GM12878 (cell line): ENCODE measurements at regions not wholly inside any gene's neighbourhood (a gene's known extent, or its start where the extent isn't known, plus 50 kb on each side); places are given as distances from the start of the nearest gene placed in this dataset.

Source experiments
- ATAC-seq: fragments of 200-7000 bp; cut with Tn5 transposase; 3 replicates; pipeline ENCODE4 v1.9.1; 2020; ENCODE audit warnings: mild to moderate bottlenecking, moderate library complexity
- BruUV-seq: library from RNA; stranded (reverse); fragments of 400-500 nt; replicated peaks from 2 replicates; lab custom pipeline; 2021; lab: Mats Ljungman, UMichigan
- CTCF ChIA-PET: fragments of 300-600 bp; sonication (Branson Sonifier 250); formaldehyde crosslinking; extraction: SDS; loops from one replicate; lab custom pipeline; 2021; ENCODE audit warnings: inconsistent platforms; lab: Yijun Ruan, JAX
- POLR2A ChIA-PET: fragments of 350-600 bp; formaldehyde crosslinking; extraction: SDS; loops from one replicate; lab custom pipeline; 2021; ENCODE audit warnings: inconsistent platforms; lab: Charles Lee
- RAD21 ChIA-PET: fragments of 300-600 bp; sonication (Branson Sonifier 250); formaldehyde crosslinking; loops from one replicate; lab custom pipeline; 2023; ENCODE audit warnings: antibody characterized with exemption; ENCODE audit not compliant: unreplicated experiment; lab: Charles Lee
- SMC1A ChIA-PET: fragments of 300-600 bp; sonication (Branson Sonifier 250); formaldehyde crosslinking; loops from one replicate; lab custom pipeline; 2023; ENCODE audit not compliant: unreplicated experiment, uncharacterized antibody; lab: Charles Lee
- DNase-seq: peaks from one replicate; pipeline ENCODE4 v3.0.0-alpha.2; 2011; ENCODE audit warnings: low read depth, low spot score
- FAIRE-seq: peaks from 3 replicates; lab custom pipeline; 2011; peaks lifted over from hg19 to GRCh38; lab: Jason Lieb, UNC
- H2AFZ ChIP-seq: 2 replicates; pipeline ENCODE4 v1.6.0; 2011; ENCODE audit warnings: low read depth, low read length, control low read depth; ENCODE audit not compliant: control insufficient read depth
- H3K27ac ChIP-seq: 2 replicates; pipeline ENCODE4 v1.5.1; 2011; ENCODE audit warnings: control low read depth; ENCODE audit not compliant: control insufficient read depth, insufficient read depth
- H3K27me3 ChIP-seq, 2 experiments: replicated peaks in 1 of 2; 2 replicates each; pipeline versions ENCODE4 v1.6.0 to v1.6.1; 2011; ENCODE audit warnings: low read length in 1 of 2; ENCODE audit not compliant: control insufficient read depth in 2 of 2, insufficient read depth in 2 of 2
- H3K36me3 ChIP-seq, 2 experiments: 2 replicates each; pipeline ENCODE4 v1.5.1; 2011; ENCODE audit warnings: low read length in 1 of 2; ENCODE audit not compliant: control insufficient read depth in 2 of 2, insufficient read depth in 2 of 2
- H3K4me1 ChIP-seq: 2 replicates; pipeline ENCODE4 v1.6.1; 2011; ENCODE audit warnings: mild to moderate bottlenecking, low read length, moderate library complexity, mixed read lengths; ENCODE audit not compliant: control insufficient read depth, insufficient read depth
- H3K4me2 ChIP-seq: 2 replicates; pipeline ENCODE4 v1.6.0; 2011; ENCODE audit warnings: control low read depth; ENCODE audit not compliant: control insufficient read depth, insufficient read depth
- H3K4me3 ChIP-seq: fragments of 200-600 bp; sonication (generic); 2 replicates; pipeline ENCODE4 v1.5.1; 2016
- H3K79me2 ChIP-seq: 2 replicates; pipeline ENCODE4 v1.6.0; 2011; ENCODE audit warnings: low read length; ENCODE audit not compliant: control insufficient read depth, insufficient read depth
- H3K9ac ChIP-seq: 2 replicates; pipeline ENCODE4 v1.8.0; 2011; ENCODE audit warnings: low read length, control low read depth, mixed read lengths; ENCODE audit not compliant: control insufficient read depth, insufficient read depth
- H3K9me3 ChIP-seq: replicated peaks from 3 replicates; pipeline ENCODE4 v1.5.1; 2011; ENCODE audit warnings: mild to moderate bottlenecking, low read length; ENCODE audit not compliant: control insufficient read depth, insufficient read depth
- H4K20me1 ChIP-seq: 2 replicates; pipeline ENCODE4 v1.6.0; 2011; ENCODE audit not compliant: control insufficient read depth, insufficient read depth
- E4F1 ChIP-seq: fragments of 450-650 bp; IDR thresholded peaks from 2 replicates; pipeline ENCODE4 v1.6.1; 2018; ENCODE audit warnings: borderline replicate concordance, mild to moderate bottlenecking; ENCODE audit not compliant: partially characterized antibody
- FOXK2 ChIP-seq: fragments of 450-650 bp; IDR thresholded peaks from 2 replicates; pipeline ENCODE4 v1.6.1; 2017; ENCODE audit warnings: mild to moderate bottlenecking, moderate library complexity
- IKZF2 ChIP-seq, 2 experiments: fragments of 450-650 bp; IDR thresholded peaks; 2 replicates each; pipeline ENCODE4 v1.6.1; 2017; ENCODE audit warnings: mild to moderate bottlenecking in 2 of 2, moderate library complexity in 2 of 2
- LARP7 ChIP-seq: fragments of 450-650 bp; IDR thresholded peaks from 2 replicates; pipeline ENCODE4 v1.6.1; 2017; ENCODE audit warnings: mild to moderate bottlenecking
- SP1 ChIP-seq: IDR thresholded peaks from one replicate; pipeline ENCODE4 v1.6.1; 2011; ENCODE audit warnings: low read depth, low read length
- STAT1 ChIP-seq: fragments of 450-650 bp; conservative IDR thresholded peaks from 2 replicates; pipeline ENCODE4 v1.6.1; 2014; ENCODE audit warnings: antibody characterized with exemption, mild to moderate bottlenecking
- TCF12 ChIP-seq: IDR thresholded peaks from 2 replicates; pipeline ENCODE4 v1.6.1; 2011; ENCODE audit warnings: low read depth, mild to moderate bottlenecking, low read length
- USF1 ChIP-seq: IDR thresholded peaks from 2 replicates; pipeline ENCODE4 v1.6.1; 2011; ENCODE audit warnings: borderline replicate concordance, low read depth, mild to moderate bottlenecking, moderate library complexity, mixed read lengths, low read length; ENCODE audit not compliant: insufficient read depth; ENCODE audit errors: extremely low read length
- WRNIP1 ChIP-seq: IDR thresholded peaks from 2 replicates; pipeline ENCODE4 v1.6.1; 2011; ENCODE audit warnings: low read depth, low read length, improper control_type of control experiment, borderline replicate concordance
- WGBS: methylation state at CpG from one replicate; pipeline ENCODE4 v1.1.6; 2016; ENCODE audit warnings: low lambda C conversion rate; ENCODE audit not compliant: insufficient replicate concordance, insufficient coverage; ENCODE audit errors: missing lambda C conversion rate; 5-methylcytosine and 5-hydroxymethylcytosine counted together
- in situ Hi-C: fragments of 300-500 bp; cut with MboI; formaldehyde crosslinking; loops from 9 replicates; pipeline ENCODE4 v1.14.3; 2018; ENCODE audit warnings: mixed read lengths
- intact Hi-C: fragments of 100-400 bp; cut with micrococcal nuclease; formaldehyde crosslinking; loops from one replicate; pipeline ENCODE4 v1.14.2; 2022; ENCODE audit not compliant: unreplicated experiment

GRCh38 chr20:50415021-50415515 lies 95.1 kb upstream of the PTPN1 start (continued):
- TF ChIP-seq E4F1 (no peak), STAT1 (no peak), LARP7 (no peak)

GRCh38 chr20:50415516-50416268 lies 94.5 kb upstream of the PTPN1 start:
- Histone ChIP-seq H3K27me3 (no peaks in the 10 kb centered on the region; a peak in 1 of 4 replicates), H3K4me3 (no peak overlapping the region), H3K27ac (no peak overlapping the region), H2AFZ (no peak overlapping the region), H4K20me1 (no peaks in the 10 kb centered on the region), H3K9me3 (no peaks in the 10 kb centered on the region; the same call in 2 of the 3 replicates), H3K36me3 (no peaks in the 10 kb centered on the region), H3K4me1 (no peaks in the 10 kb centered on the region), H3K9ac (no peak overlapping the region), H3K79me2 (no peaks in the 10 kb centered on the region), H3K4me2 (no peak overlapping the region)
- intact Hi-C loops (no loop called here), in situ Hi-C loops (no loop called here)
- DNase-seq (no peak), ATAC-seq (no peak), FAIRE-seq (no peak)
- BruUV-seq: no TSS peak
- CTCF ChIA-PET: no interaction called here
- RAD21 ChIA-PET: no interaction called here
- POLR2A ChIA-PET: interaction anchor here (0.5 kb wide), 1 partner anchor 357 kb away, joined by 4 read pairs; no protein-coding TSS in a partner anchor
- 0 out of 2 replicates have a peak, but pooled peaks have one; percentile 34 for TF ChIP-seq FOXK2
- peak; percentile 31 for TF ChIP-seq E4F1
- TF ChIP-seq USF1: no peak
- no peak for TF ChIP-seq WRNIP1
- TF ChIP-seq IKZF2 (IDR thresholded peaks at IDR 0.05): no peak
- no peak for TF ChIP-seq SP1
- TF ChIP-seq TCF12: no peak
- SMC1A ChIA-PET: interaction anchor here (1.0 kb wide), 1 partner anchor 12 kb away, joined by 5 read pairs; no protein-coding TSS in a partner anchor
- WGBS: 58% methylated on average over 25 of the region's 25 CpGs
